DND-41 (cell line): ENCODE measurements at regions not wholly inside any gene's neighbourhood (a gene's known extent, or its start where the extent isn't known, plus 50 kb on each side); places are given as distances from the start of the nearest gene placed in this dataset.

Experiments
- ATAC-seq: fragments of 200-7000 bp; cut with Tn5 transposase; 3 replicates; pipeline ENCODE4 v1.9.1; 2021; ENCODE audit warnings: low read depth; ENCODE audit not compliant: insufficient read depth
- DNase-seq: peaks from one replicate; pipeline ENCODE4 v3.0.0-alpha.2; 2020
- H2AFZ ChIP-seq: 2 replicates; pipeline ENCODE4 v1.6.0; 2012; ENCODE audit warnings: low read depth, low read length
- H3K27ac ChIP-seq: 2 replicates; pipeline ENCODE4 v1.5.1; 2012; ENCODE audit warnings: low read length, inconsistent platforms
- H3K27me3 ChIP-seq: fragments of 200-600 bp; sonication (generic); 2 replicates; pipeline ENCODE4 v1.6.0; 2012; ENCODE audit warnings: low read length, mild to moderate bottlenecking, inconsistent platforms; ENCODE audit not compliant: insufficient read depth, poor library complexity
- H3K36me3 ChIP-seq: 2 replicates; pipeline ENCODE4 v1.5.1; 2012; ENCODE audit warnings: low read length, inconsistent platforms; ENCODE audit not compliant: insufficient read depth
- H3K4me1 ChIP-seq: 2 replicates; pipeline ENCODE4 v1.5.1; 2012; ENCODE audit warnings: mild to moderate bottlenecking, low read length; ENCODE audit not compliant: insufficient read depth
- H3K4me2 ChIP-seq: 2 replicates; pipeline ENCODE4 v1.6.0; 2012; ENCODE audit warnings: mild to moderate bottlenecking, moderate library complexity, low read length, inconsistent platforms; ENCODE audit not compliant: insufficient read depth
- H3K4me3 ChIP-seq, 2 experiments: fragments of 200-600 bp in 1 of 2; shearing (Covaris generic) in 1 of 2; 2 replicates each; pipeline ENCODE4 v1.5.1; 2012 to 2016; ENCODE audit warnings: inconsistent platforms in 2 of 2, low read length in 2 of 2, mild to moderate bottlenecking in 2 of 2, low read depth in 1 of 2, moderate library complexity in 1 of 2
- H3K79me2 ChIP-seq: 2 replicates; pipeline ENCODE4 v1.6.0; 2012; ENCODE audit warnings: low read length, inconsistent platforms; ENCODE audit not compliant: insufficient read depth
- H3K9ac ChIP-seq: 2 replicates; pipeline ENCODE4 v1.6.0; 2012; ENCODE audit warnings: low read depth, mild to moderate bottlenecking, inconsistent platforms, low read length, moderate library complexity
- H3K9me3 ChIP-seq: 2 replicates; pipeline ENCODE4 v1.5.1; 2012; ENCODE audit warnings: low read length, moderate library complexity, mild to moderate bottlenecking, inconsistent platforms; ENCODE audit not compliant: insufficient read depth, severe bottlenecking
- H4K20me1 ChIP-seq: 2 replicates; pipeline ENCODE4 v1.6.0; 2012; ENCODE audit warnings: low read length; ENCODE audit not compliant: insufficient read depth
- EZH2 ChIP-seq: IDR thresholded peaks from 3 replicates; pipeline ENCODE4 v1.6.1; 2012; ENCODE audit warnings: borderline replicate concordance, low read depth, mild to moderate bottlenecking, moderate library complexity, low read length, inconsistent platforms; ENCODE audit not compliant: severe bottlenecking
- TF ChIP-seq, protein P1 (sequence below): IDR thresholded peaks from 2 replicates; pipeline ENCODE4 v1.5.1; 2012; ENCODE audit warnings: borderline replicate concordance, low read length, moderate library complexity, mild to moderate bottlenecking; ENCODE audit not compliant: poor library complexity, severe bottlenecking; ENCODE audit errors: extremely low read depth

GRCh38 chr2:223529696-223530095 is 72.5 kb downstream of the SCG2 start:
- Histone ChIP-seq H3K4me3 (no peak overlapping the region), H3K36me3 (no peaks in the 10 kb centered on the region), H3K4me1 (no peaks in the 10 kb centered on the region), H4K20me1 (no peaks in the 10 kb centered on the region), H3K79me2 (no peaks in the 10 kb centered on the region), H2AFZ (no peak overlapping the region), H3K9me3 (peaks cover 2% of the 10 kb centered on the region), H3K27me3 (no peaks in the 10 kb centered on the region), H3K4me2 (no peak overlapping the region), H3K27ac (no peak overlapping the region), H3K9ac (no peak overlapping the region)
- ATAC-seq, result no peak
- DNase-seq, result no peak
- TF ChIP-seq, protein P1, sequence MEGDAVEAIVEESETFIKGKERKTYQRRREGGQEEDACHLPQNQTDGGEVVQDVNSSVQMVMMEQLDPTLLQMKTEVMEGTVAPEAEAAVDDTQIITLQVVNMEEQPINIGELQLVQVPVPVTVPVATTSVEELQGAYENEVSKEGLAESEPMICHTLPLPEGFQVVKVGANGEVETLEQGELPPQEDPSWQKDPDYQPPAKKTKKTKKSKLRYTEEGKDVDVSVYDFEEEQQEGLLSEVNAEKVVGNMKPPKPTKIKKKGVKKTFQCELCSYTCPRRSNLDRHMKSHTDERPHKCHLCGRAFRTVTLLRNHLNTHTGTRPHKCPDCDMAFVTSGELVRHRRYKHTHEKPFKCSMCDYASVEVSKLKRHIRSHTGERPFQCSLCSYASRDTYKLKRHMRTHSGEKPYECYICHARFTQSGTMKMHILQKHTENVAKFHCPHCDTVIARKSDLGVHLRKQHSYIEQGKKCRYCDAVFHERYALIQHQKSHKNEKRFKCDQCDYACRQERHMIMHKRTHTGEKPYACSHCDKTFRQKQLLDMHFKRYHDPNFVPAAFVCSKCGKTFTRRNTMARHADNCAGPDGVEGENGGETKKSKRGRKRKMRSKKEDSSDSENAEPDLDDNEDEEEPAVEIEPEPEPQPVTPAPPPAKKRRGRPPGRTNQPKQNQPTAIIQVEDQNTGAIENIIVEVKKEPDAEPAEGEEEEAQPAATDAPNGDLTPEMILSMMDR, result no peak
- no peak for TF ChIP-seq EZH2

DNA sequence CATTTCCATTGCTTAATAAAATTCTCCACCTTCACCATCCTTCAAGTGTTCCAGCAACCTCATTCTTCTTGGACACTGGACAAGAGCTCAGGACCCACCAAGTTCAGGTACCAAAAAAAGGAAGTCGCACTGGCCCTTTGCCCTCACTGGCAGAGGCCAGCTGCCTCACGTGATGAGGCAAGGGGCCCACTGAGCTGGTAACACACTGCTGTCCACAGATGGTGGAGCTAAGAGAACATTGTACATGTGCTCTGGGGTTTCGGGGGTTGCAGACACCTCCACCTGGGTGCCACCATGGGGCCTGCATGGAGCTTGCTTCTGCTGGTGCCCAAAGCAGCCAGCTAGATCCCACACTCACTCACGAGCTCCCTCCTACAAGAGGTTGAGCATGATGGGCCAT is 71.3 kb downstream of the SCG2 start:
- no peaks in the 10 kb centered on the region for H3K79me2 ChIP-seq
- H3K36me3 ChIP-seq, result no peaks in the 10 kb centered on the region
- no peak overlapping the region for H2AFZ ChIP-seq
- H3K27ac ChIP-seq, result no peak overlapping the region
- H3K4me2 ChIP-seq, result no peak overlapping the region
- no peaks in the 10 kb centered on the region for H3K27me3 ChIP-seq
- no peak overlapping the region for H3K9ac ChIP-seq
- DNase-seq, result no peak
- ATAC-seq, result no peak
- no peaks in the 10 kb centered on the region for H4K20me1 ChIP-seq
- H3K4me3 ChIP-seq, result no peak overlapping the region
- TF ChIP-seq, protein P1, result no peak
- no peak for TF ChIP-seq EZH2
- H3K9me3 ChIP-seq, result peaks cover 2% of the 10 kb centered on the region
- no peaks in the 10 kb centered on the region for H3K4me1 ChIP-seq

DNA sequence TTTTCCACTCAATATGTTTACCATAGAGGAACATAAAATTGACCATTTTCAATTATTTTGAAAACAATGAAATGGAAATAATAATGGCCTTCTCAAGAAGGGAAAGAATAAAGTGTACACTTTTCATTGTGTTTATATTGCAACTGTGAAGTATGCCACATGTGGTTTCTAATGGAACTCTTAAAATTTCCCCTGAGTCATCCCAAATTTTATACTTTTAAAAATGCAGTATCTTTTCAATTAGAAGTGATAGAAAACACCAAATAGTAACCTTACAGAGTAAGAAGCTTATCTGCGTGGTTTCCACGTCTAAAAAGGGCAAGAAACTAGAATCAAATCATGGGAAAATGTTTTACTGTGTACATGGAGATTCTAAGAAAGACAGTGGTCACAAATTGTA is 70.0 kb downstream of the SCG2 start:
- Histone ChIP-seq H3K4me1 (no peaks in the 10 kb centered on the region), H3K27ac (no peak overlapping the region), H3K27me3 (no peaks in the 10 kb centered on the region), H3K9ac (no peak overlapping the region), H4K20me1 (no peaks in the 10 kb centered on the region), H3K4me2 (no peak overlapping the region), H3K36me3 (no peaks in the 10 kb centered on the region), H3K9me3 (peaks cover 2% of the 10 kb centered on the region), H2AFZ (no peak overlapping the region), H3K79me2 (no peaks in the 10 kb centered on the region), H3K4me3 (no peak overlapping the region)
- ATAC-seq, result no peak
- no peak for TF ChIP-seq EZH2
- DNase-seq, result no peak

GRCh38 chr2:223532712-223533111 is 69.4 kb downstream of the SCG2 start:
- Histone ChIP-seq H3K4me3 (no peak overlapping the region), H2AFZ (no peak overlapping the region), H3K27me3 (no peaks in the 10 kb centered on the region), H3K9me3 (peaks cover 2% of the 10 kb centered on the region), H4K20me1 (no peaks in the 10 kb centered on the region), H3K36me3 (no peaks in the 10 kb centered on the region), H3K9ac (no peak overlapping the region), H3K4me1 (no peaks in the 10 kb centered on the region), H3K27ac (no peak overlapping the region), H3K79me2 (no peaks in the 10 kb centered on the region), H3K4me2 (no peak overlapping the region)
- no peak for DNase-seq
- TF ChIP-seq, protein P1, result no peak
- TF ChIP-seq EZH2, result no peak
- no peak for ATAC-seq
